CD4-positive, alpha-beta T cell (primary cell): ENCODE measurements at regions not wholly inside any gene's neighbourhood (a gene's known extent, or its start where the extent isn't known, plus 50 kb on each side); places are given as distances from the start of the nearest gene placed in this dataset.

Experiments
- ATAC-seq: fragments of 200-7000 bp; cut with Tn5 transposase; one replicate; pipeline ENCODE4 v1.10.0; 2022; ENCODE audit warnings: mild to moderate bottlenecking; ENCODE audit not compliant: poor library complexity
- CTCF ChIA-PET: fragments of 350-600 bp; sonication (Branson Sonifier 250); formaldehyde crosslinking; loops from one replicate; lab custom pipeline; 2021; ENCODE audit warnings: antibody characterized with exemption, inconsistent platforms; lab: Charles Lee
- POLR2A ChIA-PET: fragments of 350-600 bp; sonication (Branson Sonifier 250); formaldehyde crosslinking; loops from one replicate; lab custom pipeline; 2021; ENCODE audit warnings: antibody characterized with exemption, inconsistent platforms; lab: Charles Lee
- DNase-seq, 14 experiments: peaks; one replicate each; pipeline ENCODE4 v3.0.0-alpha.2; 2013 to 2020; ENCODE audit warnings: mixed read lengths in 2 of 14
- H3K27ac ChIP-seq, 2 donors: one replicate each; pipeline versions ENCODE4 v1.5.1 to v1.7.0; 2013; ENCODE audit warnings: low read length in 2 of 2, low read depth in 1 of 2, mild to moderate bottlenecking in 1 of 2
- H3K27me3 ChIP-seq, 2 experiments: 1 replicate in 1 of 2; 2 replicates in 1 of 2; pipeline versions ENCODE4 v1.6.1 to v1.7.0; 2013; ENCODE audit warnings: low read length in 2 of 2, control low read depth in 1 of 2, mild to moderate bottlenecking in 1 of 2, moderate library complexity in 1 of 2; ENCODE audit not compliant: insufficient read depth in 2 of 2, control insufficient read depth in 1 of 2
- H3K36me3 ChIP-seq: one replicate; pipeline ENCODE4 v1.6.1; 2013; ENCODE audit warnings: low read length, control low read depth; ENCODE audit not compliant: insufficient read depth
- H3K4me1 ChIP-seq: one replicate; pipeline ENCODE4 v1.6.1; 2013; ENCODE audit warnings: low read length, control low read depth; ENCODE audit not compliant: insufficient read depth
- H3K4me3 ChIP-seq: one replicate; pipeline ENCODE4 v1.5.1; 2013; ENCODE audit warnings: mild to moderate bottlenecking, low read length, moderate library complexity
- H3K9me3 ChIP-seq, 2 experiments: 1 replicate in 1 of 2; 2 replicates in 1 of 2; pipeline versions ENCODE4 v1.6.1 to v1.7.0; 2013; ENCODE audit warnings: low read length in 2 of 2, mild to moderate bottlenecking in 2 of 2, control low read depth in 1 of 2, moderate library complexity in 1 of 2; ENCODE audit not compliant: control insufficient read depth in 1 of 2, insufficient read depth in 1 of 2
- H3K27ac Mint-ChIP-seq: one replicate; pipeline ENCODE4 v1.8.0; 2020; ENCODE audit warnings: mixed read lengths
- H3K27me3 Mint-ChIP-seq: one replicate; pipeline ENCODE4 v1.8.0; 2021; ENCODE audit warnings: mixed read lengths
- H3K36me3 Mint-ChIP-seq: one replicate; pipeline ENCODE4 v1.8.0; 2021; ENCODE audit warnings: low read depth, mixed read lengths
- H3K4me1 Mint-ChIP-seq: one replicate; pipeline ENCODE4 v1.8.0; 2021; ENCODE audit warnings: low read depth, mixed read lengths
- H3K4me3 Mint-ChIP-seq: one replicate; pipeline ENCODE4 v1.8.0; 2020; ENCODE audit warnings: mild to moderate bottlenecking, mixed read lengths
- H3K9me3 Mint-ChIP-seq: one replicate; pipeline ENCODE4 v1.8.0; 2020; ENCODE audit warnings: mixed read lengths
- CTCF ChIP-seq: fragments of 200-600 bp; IDR thresholded peaks from one replicate; pipeline ENCODE4 v1.8.0; 2022; ENCODE audit warnings: antibody characterized with exemption, mild to moderate bottlenecking
- intact Hi-C, 2 experiments: fragments of 100-400 bp; cut with DNase I in 1 of 2; cut with micrococcal nuclease in 1 of 2; formaldehyde crosslinking; loops; one replicate each; pipeline versions ENCODE4 v1.15.1 to v1.9.0; 2023 to 2025; cut with DNase I, micrococcal nuclease

- no peak overlapping the region for H3K27ac Mint-ChIP-seq
- H3K4me3 Mint-ChIP-seq: no peak overlapping the region
- intact Hi-C loops: no loop called here
- no peaks in the 10 kb centered on the region for H3K4me1 ChIP-seq
- DNase-seq (no peak), ATAC-seq (no peak)
- H3K36me3 ChIP-seq: no peaks in the 10 kb centered on the region
- no peaks in the 10 kb centered on the region for H3K9me3 Mint-ChIP-seq
- H3K36me3 Mint-ChIP-seq: no peaks in the 10 kb centered on the region
- ChIA-PET POLR2A (no interaction called here), CTCF (no interaction called here)
- peaks cover 5% of the 10 kb centered on the region for H3K27me3 Mint-ChIP-seq
- H3K9me3 ChIP-seq: no peaks in the 10 kb centered on the region
- H3K4me1 Mint-ChIP-seq: peaks cover 5% of the 10 kb centered on the region
- no peak overlapping the region for H3K4me3 ChIP-seq
- no peaks in the 10 kb centered on the region for H3K27me3 ChIP-seq
- no peak overlapping the region for H3K27ac ChIP-seq
- no peak for TF ChIP-seq CTCF
Measured at GRCh38 chr3:34362910-34363309, 564.5 kb downstream of the PDCD6IP start.

- no peak for ATAC-seq
- no peak for DNase-seq
- TF ChIP-seq CTCF: no peak
- H3K27me3 ChIP-seq: no peaks in the 10 kb centered on the region
- ChIA-PET CTCF (no interaction called here), POLR2A (no interaction called here)
- Mint-ChIP-seq H3K9me3 (no peaks in the 10 kb centered on the region), H3K36me3 (no peaks in the 10 kb centered on the region), H3K4me1 (peaks cover 5% of the 10 kb centered on the region), H3K27ac (no peak overlapping the region), H3K27me3 (peaks cover 5% of the 10 kb centered on the region), H3K4me3 (no peak overlapping the region)
- H3K4me3 ChIP-seq: no peak overlapping the region
- no peaks in the 10 kb centered on the region for H3K4me1 ChIP-seq
- no peak overlapping the region for H3K27ac ChIP-seq
- intact Hi-C loops: no loop called here
- no peaks in the 10 kb centered on the region for H3K36me3 ChIP-seq
- H3K9me3 ChIP-seq: no peaks in the 10 kb centered on the region
Measured at GRCh38 chr3:34363881-34364280, 565.5 kb downstream of the PDCD6IP start.

GRCh38 chr3:34364335-34364734 lies 565.9 kb downstream of the PDCD6IP start:
- ATAC-seq (no peak), DNase-seq (peak in 2 of 14 experiments; percentile 33 to 52)
- POLR2A ChIA-PET: no interaction called here
- Mint-ChIP-seq H3K9me3 (no peaks in the 10 kb centered on the region), H3K27me3 (peaks cover 5% of the 10 kb centered on the region), H3K4me1 (peaks cover 5% of the 10 kb centered on the region), H3K4me3 (no peak overlapping the region), H3K27ac (no peak overlapping the region), H3K36me3 (no peaks in the 10 kb centered on the region)
- no peaks in the 10 kb centered on the region for H3K4me1 ChIP-seq
- no peaks in the 10 kb centered on the region for H3K9me3 ChIP-seq
- CTCF ChIA-PET: no interaction called here
- no peaks in the 10 kb centered on the region for H3K27me3 ChIP-seq
- no peaks in the 10 kb centered on the region for H3K36me3 ChIP-seq
- intact Hi-C loops: no loop called here
- H3K27ac ChIP-seq: no peak overlapping the region
- no peak for TF ChIP-seq CTCF
- H3K4me3 ChIP-seq: no peak overlapping the region
